ENCODE measurements at regions not wholly inside any gene's neighbourhood (a gene's known extent, or its start where the extent isn't known, plus 50 kb on each side); places are given as distances from the start of the nearest gene placed in this dataset.

DNA sequence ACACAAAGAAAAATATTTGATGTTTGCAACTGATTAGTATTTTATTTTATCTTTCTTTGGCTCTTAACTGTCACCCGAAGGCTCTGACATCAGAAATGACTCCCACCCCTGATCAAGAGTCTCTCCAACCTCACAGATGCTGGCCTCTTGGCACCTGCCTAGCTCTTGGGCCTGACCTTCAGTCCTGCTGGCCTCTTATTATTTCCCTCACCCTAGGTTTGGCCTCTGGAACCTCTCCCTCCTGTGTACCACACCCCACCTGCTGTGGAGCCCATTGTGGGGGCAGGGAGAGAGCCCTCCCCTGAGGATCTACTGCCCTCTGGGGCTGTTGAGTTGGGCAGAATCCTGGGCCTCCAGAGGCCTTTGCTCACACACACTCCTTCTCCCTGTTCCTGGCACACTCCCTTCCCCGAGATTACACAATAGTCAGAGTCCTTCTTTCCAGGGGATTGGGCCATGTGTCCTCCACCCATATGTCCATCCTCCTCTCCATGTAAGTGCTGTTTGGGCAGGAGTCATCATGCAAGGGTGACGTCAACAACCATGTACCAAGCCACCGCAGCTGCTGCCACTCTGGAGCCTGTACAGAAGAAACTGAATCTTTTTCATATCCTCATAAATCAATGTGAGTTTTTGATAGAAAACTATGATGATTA, 124.3 kb downstream of the RASSF9 start:
- TF ChIP-seq, protein P1, sequence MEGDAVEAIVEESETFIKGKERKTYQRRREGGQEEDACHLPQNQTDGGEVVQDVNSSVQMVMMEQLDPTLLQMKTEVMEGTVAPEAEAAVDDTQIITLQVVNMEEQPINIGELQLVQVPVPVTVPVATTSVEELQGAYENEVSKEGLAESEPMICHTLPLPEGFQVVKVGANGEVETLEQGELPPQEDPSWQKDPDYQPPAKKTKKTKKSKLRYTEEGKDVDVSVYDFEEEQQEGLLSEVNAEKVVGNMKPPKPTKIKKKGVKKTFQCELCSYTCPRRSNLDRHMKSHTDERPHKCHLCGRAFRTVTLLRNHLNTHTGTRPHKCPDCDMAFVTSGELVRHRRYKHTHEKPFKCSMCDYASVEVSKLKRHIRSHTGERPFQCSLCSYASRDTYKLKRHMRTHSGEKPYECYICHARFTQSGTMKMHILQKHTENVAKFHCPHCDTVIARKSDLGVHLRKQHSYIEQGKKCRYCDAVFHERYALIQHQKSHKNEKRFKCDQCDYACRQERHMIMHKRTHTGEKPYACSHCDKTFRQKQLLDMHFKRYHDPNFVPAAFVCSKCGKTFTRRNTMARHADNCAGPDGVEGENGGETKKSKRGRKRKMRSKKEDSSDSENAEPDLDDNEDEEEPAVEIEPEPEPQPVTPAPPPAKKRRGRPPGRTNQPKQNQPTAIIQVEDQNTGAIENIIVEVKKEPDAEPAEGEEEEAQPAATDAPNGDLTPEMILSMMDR (IDR thresholded peaks at IDR 0.05; ENCODE audit: insufficient read depth, low read length): no peak
- H3K4me3 ChIP-seq (ENCODE audit: low read depth, low read length): no peak overlapping the region
- peak; percentile 87 for DNase-seq (ENCODE audit: low read depth)

DNA sequence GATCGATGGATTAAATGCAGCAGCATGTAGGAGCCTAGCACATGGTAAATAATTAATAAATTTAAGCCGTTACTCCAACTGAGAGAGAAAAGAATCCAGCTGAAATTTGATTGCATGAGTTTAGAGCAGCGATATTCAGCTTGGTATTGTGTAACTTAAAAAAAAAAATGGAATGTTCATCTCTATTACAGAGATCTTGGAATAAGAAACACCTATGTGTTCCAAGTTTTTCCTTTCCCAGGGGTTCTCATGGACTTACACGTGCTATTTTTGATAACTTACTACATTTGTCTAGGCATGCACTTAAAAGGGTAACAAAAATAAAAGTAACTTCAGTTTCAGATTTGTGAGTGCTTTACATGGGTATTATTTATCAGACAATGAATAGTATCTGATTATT, 122.8 kb downstream of the RASSF9 start:
- DNase-seq (ENCODE audit: low read depth): peak; percentile 96
- H3K4me3 ChIP-seq (ENCODE audit: low read depth, low read length): no peak overlapping the region
- TF ChIP-seq, protein P1 (IDR thresholded peaks at IDR 0.05; ENCODE audit: insufficient read depth, low read length): no peak

DNA sequence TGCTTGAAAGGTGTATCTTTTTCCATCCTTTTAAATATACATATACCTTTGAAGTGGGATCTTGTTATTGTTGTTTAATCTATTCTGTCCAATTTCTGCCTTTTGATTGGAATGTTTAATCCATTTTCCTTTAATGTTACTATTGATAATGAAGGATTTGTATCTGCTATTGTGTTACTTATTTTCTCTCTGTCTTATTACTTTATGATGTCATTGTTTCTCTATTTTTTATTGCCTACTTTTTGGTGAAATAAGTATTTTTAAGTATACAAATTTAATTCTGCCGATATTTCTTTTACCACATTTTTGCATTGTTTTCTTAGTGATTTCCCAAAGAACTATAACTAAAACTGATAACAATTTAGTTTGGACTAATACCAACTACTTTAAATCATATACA, 121.8 kb downstream of the RASSF9 start:
- DNase-seq (ENCODE audit: low read depth): no peak
- TF ChIP-seq, protein P1 (IDR thresholded peaks at IDR 0.05; ENCODE audit: insufficient read depth, low read length): no peak
- no peak overlapping the region for H3K4me3 ChIP-seq (ENCODE audit: low read depth, low read length)

DNA sequence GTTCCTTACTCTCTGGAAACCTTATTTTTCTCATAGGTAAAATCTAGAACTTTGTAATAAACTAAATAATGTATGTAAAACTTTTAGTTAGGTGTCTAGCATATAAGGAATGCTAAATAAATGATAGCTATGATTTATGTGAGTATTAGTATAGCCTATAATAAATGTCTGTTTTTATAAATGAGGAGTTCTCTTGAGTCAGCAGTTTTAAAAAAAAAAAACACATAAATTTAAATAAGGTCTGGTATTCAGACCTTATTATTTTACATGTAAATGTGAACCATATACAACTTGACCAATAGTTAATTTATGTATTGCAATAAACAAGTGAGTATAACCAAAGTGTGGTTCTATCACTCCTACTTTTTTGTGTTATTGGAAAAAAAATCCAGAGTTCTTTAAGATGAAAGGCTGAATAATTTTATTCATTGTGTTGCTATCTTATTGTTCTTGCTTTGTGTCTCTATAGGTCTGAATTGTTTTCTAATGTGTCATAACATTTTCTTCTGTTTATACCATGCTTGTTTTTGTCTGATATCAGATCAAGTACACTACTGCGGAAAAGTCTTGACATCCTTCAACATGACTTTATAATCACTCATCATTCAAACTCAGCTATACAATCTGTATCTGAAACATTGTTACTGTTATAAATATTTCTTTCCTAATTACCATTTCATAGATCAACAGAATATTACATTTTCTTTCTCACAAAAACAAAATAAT, 115.7 kb downstream of the RASSF9 start:
- H3K4me3 ChIP-seq (ENCODE audit: low read depth, low read length): no peak overlapping the region
- TF ChIP-seq, protein P1 (IDR thresholded peaks at IDR 0.05; ENCODE audit: insufficient read depth, low read length): no peak

DNA sequence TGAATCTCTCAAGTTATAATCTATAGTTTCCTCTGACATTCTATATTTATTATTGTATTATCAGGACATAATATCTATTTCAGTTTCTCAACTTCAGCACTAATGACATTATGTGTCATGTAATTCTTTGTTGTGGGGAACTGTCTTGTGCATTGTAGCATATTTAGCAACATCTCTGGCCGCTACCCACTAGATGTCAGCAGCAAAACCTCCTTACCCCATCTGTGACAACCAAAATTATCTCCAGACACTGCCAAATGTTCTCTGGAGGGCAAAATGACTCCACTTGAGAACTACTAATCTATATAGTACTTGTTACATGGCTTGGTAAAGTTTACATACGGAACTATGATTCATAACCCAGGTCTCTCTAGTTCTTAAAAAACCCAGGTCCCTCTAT, 110.2 kb downstream of the RASSF9 start:
- H3K4me3 ChIP-seq (ENCODE audit: low read depth, low read length): no peak overlapping the region
- DNase-seq (ENCODE audit: low read depth): peak; percentile 17
- TF ChIP-seq, protein P1 (IDR thresholded peaks at IDR 0.05; ENCODE audit: insufficient read depth, low read length): no peak

More for the DNA sequence above, 115.7 kb downstream of the RASSF9 start:
- no peak for DNase-seq (ENCODE audit: low read depth)

DNA sequence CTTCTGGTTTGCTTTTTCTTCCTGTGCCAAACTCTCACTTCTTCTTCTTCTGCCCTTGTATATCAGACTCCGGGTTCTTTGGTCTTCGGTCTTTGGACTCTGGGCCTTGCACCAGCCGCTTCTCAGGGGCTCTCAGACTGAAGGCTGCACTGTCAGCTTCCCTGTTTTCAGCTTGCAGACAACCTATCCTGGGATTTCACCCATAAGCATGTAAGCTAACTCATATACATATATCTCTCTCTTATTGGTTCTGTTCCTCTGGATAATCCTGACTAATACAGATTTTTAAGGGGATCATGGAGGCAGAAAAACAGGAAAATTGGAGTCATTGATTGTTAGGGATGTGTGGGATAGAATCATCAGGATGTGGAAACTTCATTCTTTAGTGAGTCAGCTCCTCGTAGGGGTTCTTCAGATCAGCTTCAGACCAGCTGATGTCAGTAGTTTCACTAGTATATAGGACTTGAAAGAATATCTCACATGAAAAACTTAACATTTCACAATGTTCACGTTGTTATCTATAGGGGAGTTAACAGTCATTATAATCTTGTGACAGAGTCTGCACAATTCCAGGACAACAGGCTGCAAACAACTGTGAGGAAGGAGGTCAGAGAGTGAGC, 102.9 kb downstream of the RASSF9 start:
- peak; percentile 53 for DNase-seq (ENCODE audit: low read depth)
- TF ChIP-seq, protein P1 (IDR thresholded peaks at IDR 0.05; ENCODE audit: insufficient read depth, low read length): no peak
- no peak overlapping the region for H3K4me3 ChIP-seq (ENCODE audit: low read depth, low read length)
